Aorta (tissue), 5 donors: ENCODE measurements at regions not wholly inside any gene's neighbourhood (a gene's known extent, or its start where the extent isn't known, plus 50 kb on each side); places are given as distances from the start of the nearest gene placed in this dataset.

Experiments
- ATAC-seq: fragments of 200-7000 bp; cut with Tn5 transposase; one replicate; pipeline ENCODE4 v1.9.1; 2022; ENCODE audit warnings: moderate library complexity; ENCODE audit not compliant: low FRiP score
- DNase-seq, 2 donors: peaks; one replicate each; pipeline ENCODE4 v3.0.0-alpha.2; 2020
- H3K27ac ChIP-seq, 2 donors: one replicate each; pipeline ENCODE4 v1.5.1; 2013; ENCODE audit warnings: low read length in 2 of 2, mild to moderate bottlenecking in 2 of 2, moderate library complexity in 2 of 2, control low read depth in 1 of 2, inconsistent platforms in 1 of 2, low read depth in 1 of 2
- H3K27me3 ChIP-seq, 2 donors: one replicate each; pipeline ENCODE4 v1.6.1; 2013; ENCODE audit warnings: control low read depth in 1 of 2, low read length in 1 of 2, mild to moderate bottlenecking in 1 of 2, moderate library complexity in 1 of 2; ENCODE audit not compliant: insufficient read depth in 2 of 2, control insufficient read depth in 1 of 2
- H3K36me3 ChIP-seq, 2 donors: one replicate each; pipeline ENCODE4 v1.6.1; 2013; ENCODE audit warnings: control low read depth in 1 of 2, low read length in 1 of 2, mild to moderate bottlenecking in 1 of 2; ENCODE audit not compliant: insufficient read depth in 2 of 2, control insufficient read depth in 1 of 2
- H3K4me1 ChIP-seq, 2 donors: one replicate each; pipeline ENCODE4 v1.6.1; 2013; ENCODE audit warnings: low read length in 2 of 2, control low read depth in 1 of 2, mild to moderate bottlenecking in 1 of 2, moderate library complexity in 1 of 2; ENCODE audit not compliant: insufficient read depth in 2 of 2, control insufficient read depth in 1 of 2
- H3K4me3 ChIP-seq, 2 donors: one replicate each; pipeline ENCODE4 v1.5.1; 2013; ENCODE audit warnings: low read length in 2 of 2, control low read depth in 1 of 2, mild to moderate bottlenecking in 1 of 2
- H3K9me3 ChIP-seq: one replicate; pipeline ENCODE4 v1.6.1; 2013; ENCODE audit warnings: mild to moderate bottlenecking, low read length; ENCODE audit not compliant: control insufficient read depth
- WGBS, 2 donors: extraction: QIAGEN DNeasy Blood & Tissue Kit; methylation state at CpG; one replicate each; pipeline ENCODE4 v1.1.7; 2013; 5-methylcytosine and 5-hydroxymethylcytosine counted together
- intact Hi-C, 2 donors: fragments of 100-400 bp; cut with DNase I; formaldehyde crosslinking; loops; one replicate each; pipeline versions ENCODE4 v1.14.2 to v1.15.0; 2022
- donor health status: healthy with polysubstance abuse.
- donor health status: Bipolar disorder and iron deficiency.
- donor health status: DM: no; HTN: no; CAD: no.
- donor health status: DM: no; HTN: no; CAD: no.
- donor health status: DM: yes; HTN: yes; CAD: no.

DNA sequence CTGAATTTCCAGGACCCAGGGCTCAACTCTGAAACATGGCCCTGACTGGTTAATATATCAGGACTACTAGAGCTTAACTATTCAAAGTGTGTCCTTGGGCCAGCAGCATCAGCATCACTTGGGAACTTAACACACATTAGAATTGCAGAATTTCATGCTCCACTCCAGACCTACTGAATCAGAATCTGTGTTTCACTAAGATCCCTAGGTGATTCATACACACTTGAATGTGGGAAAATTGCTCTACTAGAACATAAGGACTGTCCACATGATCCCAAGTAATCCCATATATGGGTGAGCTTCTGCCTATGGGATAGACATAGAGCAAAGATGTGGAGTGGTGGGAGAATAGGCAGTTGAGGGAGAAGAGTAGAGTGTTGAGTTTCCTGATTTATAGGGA, 192.5 kb upstream of the CLNK start:
- DNase-seq (no peak), ATAC-seq (no peak)
- Histone ChIP-seq H3K4me1 (no peaks in the 10 kb centered on the region), H3K36me3 (no peaks in the 10 kb centered on the region), H3K4me3 (no peak overlapping the region), H3K27me3 (no peaks in the 10 kb centered on the region), H3K9me3 (no peaks in the 10 kb centered on the region), H3K27ac (no peak overlapping the region)
- intact Hi-C loops, result no loop called here

- WGBS, 2 donors, result 90% methylated on average over 2 of the region's 2 CpGs
- no peak for ATAC-seq
These were observed 190.7 kb upstream of the CLNK start for GRCh38 chr4:10875144-10875799.

GRCh38 chr4:10873809-10874208, 189.2 kb upstream of the CLNK start:
- intact Hi-C loops, result no loop called here
- no peaks in the 10 kb centered on the region for H3K36me3 ChIP-seq
- 86 to 88% methylated on average over 1 of the region's 1 CpG for WGBS, 2 donors
- no peak overlapping the region for H3K27ac ChIP-seq
- ATAC-seq, result no peak
- DNase-seq, result no peak
- no peaks in the 10 kb centered on the region for H3K27me3 ChIP-seq
- H3K4me3 ChIP-seq, result no peak overlapping the region
- no peaks in the 10 kb centered on the region for H3K9me3 ChIP-seq
- H3K4me1 ChIP-seq, result no peaks in the 10 kb centered on the region

More at GRCh38 chr4:10875144-10875799, 190.7 kb upstream of the CLNK start:
- H3K4me1 ChIP-seq, result no peaks in the 10 kb centered on the region
- no peak overlapping the region for H3K4me3 ChIP-seq
- no peaks in the 10 kb centered on the region for H3K9me3 ChIP-seq
- no peaks in the 10 kb centered on the region for H3K27me3 ChIP-seq
- no peak overlapping the region for H3K27ac ChIP-seq
- no peak for DNase-seq
- no peaks in the 10 kb centered on the region for H3K36me3 ChIP-seq
- intact Hi-C loops, result no loop called here

GRCh38 chr4:10872833-10873517, 188.4 kb upstream of the CLNK start:
- intact Hi-C loops, result no loop called here
- H3K9me3 ChIP-seq, result no peaks in the 10 kb centered on the region
- no peaks in the 10 kb centered on the region for H3K36me3 ChIP-seq
- no peaks in the 10 kb centered on the region for H3K27me3 ChIP-seq
- no peak overlapping the region for H3K4me3 ChIP-seq
- 67 to 81% methylated on average over 4 of the region's 4 CpGs for WGBS, 2 donors
- no peaks in the 10 kb centered on the region for H3K4me1 ChIP-seq
- ATAC-seq (no peak), DNase-seq (no peak)
- H3K27ac ChIP-seq, result no peak overlapping the region

GRCh38 chr4:10866666-10867065, 182.1 kb upstream of the CLNK start:
- Histone ChIP-seq H3K4me3 (no peak overlapping the region), H3K4me1 (no peaks in the 10 kb centered on the region), H3K27ac (no peak overlapping the region), H3K9me3 (no peaks in the 10 kb centered on the region), H3K36me3 (no peaks in the 10 kb centered on the region), H3K27me3 (no peaks in the 10 kb centered on the region)
- intact Hi-C loops, result no loop called here
- 72 to 79% methylated on average over 6 of the region's 6 CpGs for WGBS, 2 donors
- ATAC-seq (no peak), DNase-seq (peak in 1 of 2 donors; percentile 67)

DNA sequence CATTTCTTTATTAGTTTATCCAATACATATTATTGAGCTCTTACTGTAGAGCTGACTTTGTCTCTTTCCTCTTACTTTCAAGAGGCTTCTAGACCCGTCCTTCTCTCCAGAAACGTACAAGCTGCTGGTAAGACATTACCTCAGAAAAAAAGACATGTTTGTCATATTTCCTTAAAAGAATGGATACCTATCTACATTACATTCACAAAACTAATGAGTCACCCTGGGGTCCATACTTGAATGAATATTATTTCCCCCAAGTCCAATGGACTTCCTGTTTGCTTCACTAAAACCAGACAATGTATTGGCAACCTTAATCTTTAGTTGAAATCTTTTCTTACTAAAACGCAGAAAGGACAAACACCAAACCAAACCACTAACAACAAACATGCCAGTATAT, 176.5 kb upstream of the CLNK start:
- no peak overlapping the region for H3K27ac ChIP-seq
- DNase-seq, result no peak
- intact Hi-C loops, result no loop called here
- no peak for ATAC-seq
- no peaks in the 10 kb centered on the region for H3K36me3 ChIP-seq
- H3K27me3 ChIP-seq, result no peaks in the 10 kb centered on the region
- 52 to 78% methylated on average over 3 of the region's 3 CpGs for WGBS, 2 donors
- H3K4me3 ChIP-seq, result no peak overlapping the region
- H3K4me1 ChIP-seq, result no peaks in the 10 kb centered on the region
- H3K9me3 ChIP-seq, result peaks cover 1% of the 10 kb centered on the region

DNA sequence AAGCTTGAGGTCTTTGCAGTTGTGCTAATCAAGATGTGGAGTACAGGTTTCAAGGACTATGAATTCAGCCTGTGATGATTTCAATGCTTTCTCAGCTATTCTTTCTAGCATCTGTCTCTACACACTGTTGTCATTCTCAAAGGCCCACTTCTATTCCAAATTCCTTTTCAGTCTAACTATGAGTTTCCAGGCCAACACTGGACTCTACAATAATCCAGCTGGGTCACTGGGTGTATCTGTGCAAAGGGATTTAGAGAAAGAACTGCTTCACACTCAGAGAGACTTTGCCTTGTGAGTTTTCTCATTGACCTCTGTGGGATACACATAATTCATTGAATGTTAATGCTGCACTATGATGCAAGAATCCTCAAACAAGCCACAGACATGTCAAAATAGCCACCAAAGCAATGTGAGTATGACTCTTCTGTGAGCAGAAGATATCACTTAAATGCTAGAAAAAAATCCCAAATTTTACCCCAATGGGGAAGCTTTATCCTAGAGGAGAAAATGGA, 171.8 kb upstream of the CLNK start:
- Histone ChIP-seq H3K4me3 (no peak overlapping the region), H3K4me1 (no peaks in the 10 kb centered on the region), H3K36me3 (no peaks in the 10 kb centered on the region), H3K27ac (no peak overlapping the region), H3K9me3 (peaks cover 1% of the 10 kb centered on the region), H3K27me3 (no peaks in the 10 kb centered on the region)
- DNase-seq, result no peak
- intact Hi-C loops, result no loop called here
- no peak for ATAC-seq

GRCh38 chr4:10853196-10853595, 168.6 kb upstream of the CLNK start:
- Histone ChIP-seq H3K27me3 (no peaks in the 10 kb centered on the region), H3K4me3 (no peak overlapping the region), H3K27ac (no peak overlapping the region), H3K4me1 (no peaks in the 10 kb centered on the region), H3K9me3 (no peaks in the 10 kb centered on the region), H3K36me3 (no peaks in the 10 kb centered on the region)
- DNase-seq (no peak), ATAC-seq (no peak)
- WGBS, 2 donors, result 79 to 89% methylated on average over 2 of the region's 2 CpGs
- intact Hi-C loops, result no loop called here

DNA sequence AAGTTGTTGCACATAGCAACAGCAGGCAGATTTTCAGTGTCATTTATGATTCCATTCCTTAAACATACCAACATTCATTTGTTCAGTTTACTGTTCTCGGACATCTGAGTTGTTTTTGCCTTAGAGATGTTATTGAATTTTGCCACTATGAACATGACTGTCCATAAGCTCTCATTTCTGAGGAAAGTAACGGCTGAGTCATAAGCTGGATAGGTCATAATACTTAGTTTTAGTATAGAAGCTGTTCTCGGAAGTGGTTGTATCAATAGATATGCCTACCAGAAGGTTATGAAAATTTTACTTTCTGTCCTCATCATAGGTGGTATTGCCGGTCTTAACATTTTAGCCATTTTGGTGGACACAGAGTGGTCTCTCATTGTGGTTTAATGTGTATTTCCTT, 157.1 kb upstream of the CLNK start:
- intact Hi-C loops, result no loop called here
- Histone ChIP-seq H3K27ac (no peak overlapping the region), H3K36me3 (no peaks in the 10 kb centered on the region), H3K4me3 (no peak overlapping the region), H3K4me1 (no peaks in the 10 kb centered on the region), H3K9me3 (no peaks in the 10 kb centered on the region), H3K27me3 (no peaks in the 10 kb centered on the region)
- ATAC-seq (no peak), DNase-seq (no peak)
- WGBS, 2 donors, result 91 to 92% methylated on average over 4 of the region's 4 CpGs
